ENCODE measurements at regions not wholly inside any gene's neighbourhood (a gene's known extent, or its start where the extent isn't known, plus 50 kb on each side); places are given as distances from the start of the nearest gene placed in this dataset.

GRCh38 chr6:22694092-22694724, 124.8 kb downstream of the HDGFL1 start:
- ATAC-seq (no peak), DNase-seq (ENCODE audit: low read depth, low spot score) (no peak)
- ChIA-PET RAD21 (ENCODE audit: low non-redundant PET in 1 of 2, low total read pairs in 2 of 2, uncharacterized antibody in 2 of 2, unreplicated experiment in 2 of 2) (no interaction called here), POLR2A (no interaction called here), CTCF (no interaction called here)
- Histone ChIP-seq H3K9me2 (ENCODE audit: insufficient read depth) (no peaks in the 10 kb centered on the region), H3K36me3 (ENCODE audit: control insufficient read depth in 1 of 2, insufficient read depth in 2 of 2, low read length in 2 of 2) (no peaks in the 10 kb centered on the region), H3K4me3 (replicated peaks in 1 of 2; ENCODE audit: low read depth in 1 of 2, low read length in 2 of 2) (no peak overlapping the region), H3K4me1 (ENCODE audit: control insufficient read depth in 1 of 2, insufficient read depth in 2 of 2, low read length in 2 of 2) (no peaks in the 10 kb centered on the region), H3K4me2 (ENCODE audit: low read length) (no peak overlapping the region), H2AFZ (ENCODE audit: low read depth, low read length, poor library complexity, severe bottlenecking) (no peak overlapping the region), H3K79me2 (ENCODE audit: insufficient read depth, low read length) (no peaks in the 10 kb centered on the region), H3K9me3 (ENCODE audit: control insufficient read depth in 1 of 2, insufficient read depth in 1 of 2, low read depth in 1 of 2, low read length in 2 of 2) (no peaks in the 10 kb centered on the region), H3K9ac (ENCODE audit: low read length) (no peak overlapping the region), H4K20me1 (ENCODE audit: insufficient read depth) (no peaks in the 10 kb centered on the region), H3K27ac (ENCODE audit: low read depth, low read length) (no peak overlapping the region), H3K27me3 (ENCODE audit: insufficient read depth, low read length) (no peaks in the 10 kb centered on the region)
- intact Hi-C loops (cut with micrococcal nuclease): no loop called here
- TF ChIP-seq YY1 (IDR thresholded peaks at IDR 0.05; ENCODE audit: extremely low read depth, insufficient replicate concordance, low read depth, low read length) (no peak), EZH2phosphoT487 (IDR thresholded peaks at IDR 0.05; ENCODE audit: borderline replicate concordance) (no peak), ELF1 (IDR thresholded peaks at IDR 0.05; ENCODE audit: borderline replicate concordance, low read depth) (no peak), SRF (IDR thresholded peaks at IDR 0.05; ENCODE audit: low read depth) (no peak)
- no TSS peak for BruUV-seq (replicated peaks)

GRCh38 chr6:22696481-22696880, 127.1 kb downstream of the HDGFL1 start:
- Histone ChIP-seq H3K9me3 (ENCODE audit: control insufficient read depth in 1 of 2, insufficient read depth in 1 of 2, low read depth in 1 of 2, low read length in 2 of 2) (no peaks in the 10 kb centered on the region), H3K27me3 (ENCODE audit: insufficient read depth, low read length) (no peaks in the 10 kb centered on the region), H3K4me3 (replicated peaks in 1 of 2; ENCODE audit: low read depth in 1 of 2, low read length in 2 of 2) (no peak overlapping the region), H2AFZ (ENCODE audit: low read depth, low read length, poor library complexity, severe bottlenecking) (no peak overlapping the region), H3K36me3 (ENCODE audit: control insufficient read depth in 1 of 2, insufficient read depth in 2 of 2, low read length in 2 of 2) (no peaks in the 10 kb centered on the region), H3K9me2 (ENCODE audit: insufficient read depth) (no peaks in the 10 kb centered on the region), H3K27ac (ENCODE audit: low read depth, low read length) (no peak overlapping the region), H3K9ac (ENCODE audit: low read length) (no peak overlapping the region), H3K4me2 (ENCODE audit: low read length) (no peak overlapping the region), H4K20me1 (ENCODE audit: insufficient read depth) (no peaks in the 10 kb centered on the region), H3K79me2 (ENCODE audit: insufficient read depth, low read length) (no peaks in the 10 kb centered on the region), H3K4me1 (ENCODE audit: control insufficient read depth in 1 of 2, insufficient read depth in 2 of 2, low read length in 2 of 2) (no peaks in the 10 kb centered on the region)
- POLR2A ChIA-PET: no interaction called here
- CTCF ChIA-PET: no interaction called here
- RAD21 ChIA-PET (ENCODE audit: low non-redundant PET in 1 of 2, low total read pairs in 2 of 2, uncharacterized antibody in 2 of 2, unreplicated experiment in 2 of 2): no interaction called here
- BruUV-seq (replicated peaks): no TSS peak
- TF ChIP-seq ELF1 (IDR thresholded peaks at IDR 0.05; ENCODE audit: borderline replicate concordance, low read depth) (no peak), CBX3 (IDR thresholded peaks at IDR 0.05; ENCODE audit: low read depth) (no peak), YY1 (IDR thresholded peaks at IDR 0.05; ENCODE audit: extremely low read depth, insufficient replicate concordance, low read depth, low read length) (no peak), EZH2phosphoT487 (IDR thresholded peaks at IDR 0.05; ENCODE audit: borderline replicate concordance) (no peak), EZH2 (IDR thresholded peaks at IDR 0.05) (no peak), CEBPB (IDR thresholded peaks at IDR 0.05; ENCODE audit: low read depth) (no peak), SP1 (IDR thresholded peaks at IDR 0.05; ENCODE audit: low read depth) (no peak), RAD21 (IDR thresholded peaks at IDR 0.05; ENCODE audit: low read depth) (no peak)
- TF ChIP-seq, protein P1, sequence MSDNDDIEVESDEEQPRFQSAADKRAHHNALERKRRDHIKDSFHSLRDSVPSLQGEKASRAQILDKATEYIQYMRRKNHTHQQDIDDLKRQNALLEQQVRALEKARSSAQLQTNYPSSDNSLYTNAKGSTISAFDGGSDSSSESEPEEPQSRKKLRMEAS (IDR thresholded peaks at IDR 0.05): no peak
- TF ChIP-seq, protein P2, sequence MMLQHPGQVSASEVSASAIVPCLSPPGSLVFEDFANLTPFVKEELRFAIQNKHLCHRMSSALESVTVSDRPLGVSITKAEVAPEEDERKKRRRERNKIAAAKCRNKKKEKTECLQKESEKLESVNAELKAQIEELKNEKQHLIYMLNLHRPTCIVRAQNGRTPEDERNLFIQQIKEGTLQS (IDR thresholded peaks at IDR 0.05): no peak
- intact Hi-C loops (cut with micrococcal nuclease): no loop called here
- DNase-seq (ENCODE audit: low read depth, low spot score) (no peak), ATAC-seq (no peak)
